ENCODE measurements at regions not wholly inside any gene's neighbourhood (a gene's known extent, or its start where the extent isn't known, plus 50 kb on each side); places are given as distances from the start of the nearest gene placed in this dataset.

GRCh38 chr20:24751551-24751950 lies 197.5 kb upstream of the CST7 start:
- H3K9ac ChIP-seq (ENCODE audit: low read depth, low read length), result no peak overlapping the region
- no peak overlapping the region for H3K4me2 ChIP-seq (ENCODE audit: low read length)
- H3K4me1 ChIP-seq (ENCODE audit: control insufficient read depth, insufficient read depth, low read length), result no peaks in the 10 kb centered on the region
- H3K9me3 ChIP-seq (replicated peaks; ENCODE audit: low read length), result no peaks in the 10 kb centered on the region
- H3K36me3 ChIP-seq (ENCODE audit: insufficient read depth, low read length), result no peaks in the 10 kb centered on the region
- no peak overlapping the region for H3K4me3 ChIP-seq (ENCODE audit: low read length)
- H3K27me3 ChIP-seq (ENCODE audit: control insufficient read depth, insufficient read depth, low read length), result peaks cover 14% of the 10 kb centered on the region

GRCh38 chr20:24752612-24753011 lies 196.5 kb upstream of the CST7 start:
- no peaks in the 10 kb centered on the region for H3K4me1 ChIP-seq (ENCODE audit: control insufficient read depth, insufficient read depth, low read length)
- H3K27me3 ChIP-seq (ENCODE audit: control insufficient read depth, insufficient read depth, low read length), result peaks cover 17% of the 10 kb centered on the region
- no peaks in the 10 kb centered on the region for H3K9me3 ChIP-seq (replicated peaks; ENCODE audit: low read length)
- no peaks in the 10 kb centered on the region for H3K36me3 ChIP-seq (ENCODE audit: insufficient read depth, low read length)
- no peak overlapping the region for H3K9ac ChIP-seq (ENCODE audit: low read depth, low read length)
- H3K4me2 ChIP-seq (ENCODE audit: low read length), result no peak overlapping the region
- H3K4me3 ChIP-seq (ENCODE audit: low read length), result no peak overlapping the region

GRCh38 chr20:24753130-24753529 lies 195.9 kb upstream of the CST7 start:
- Histone ChIP-seq H3K4me1 (ENCODE audit: control insufficient read depth, insufficient read depth, low read length) (no peaks in the 10 kb centered on the region), H3K27me3 (ENCODE audit: control insufficient read depth, insufficient read depth, low read length) (peaks cover 17% of the 10 kb centered on the region), H3K36me3 (ENCODE audit: insufficient read depth, low read length) (no peaks in the 10 kb centered on the region), H3K9me3 (replicated peaks; ENCODE audit: low read length) (no peaks in the 10 kb centered on the region), H3K4me2 (ENCODE audit: low read length) (no peak overlapping the region), H3K9ac (ENCODE audit: low read depth, low read length) (no peak overlapping the region), H3K4me3 (ENCODE audit: low read length) (no peak overlapping the region)

- no peaks in the 10 kb centered on the region for H3K36me3 ChIP-seq (ENCODE audit: insufficient read depth, low read length)
- no peak overlapping the region for H3K4me3 ChIP-seq (ENCODE audit: low read length)
- H3K4me1 ChIP-seq (ENCODE audit: control insufficient read depth, insufficient read depth, low read length), result no peaks in the 10 kb centered on the region
- peaks cover 19% of the 10 kb centered on the region for H3K27me3 ChIP-seq (ENCODE audit: control insufficient read depth, insufficient read depth, low read length)
- H3K9me3 ChIP-seq (replicated peaks; ENCODE audit: low read length), result no peaks in the 10 kb centered on the region
- no peak overlapping the region for H3K4me2 ChIP-seq (ENCODE audit: low read length)
- no peak overlapping the region for H3K9ac ChIP-seq (ENCODE audit: low read depth, low read length)
These were observed 194.4 kb upstream of the CST7 start for GRCh38 chr20:24754691-24755090.

- Histone ChIP-seq H3K4me2 (ENCODE audit: low read length) (no peak overlapping the region), H3K4me1 (ENCODE audit: control insufficient read depth, insufficient read depth, low read length) (no peaks in the 10 kb centered on the region), H3K4me3 (ENCODE audit: low read length) (no peak overlapping the region), H3K27me3 (ENCODE audit: control insufficient read depth, insufficient read depth, low read length) (peaks cover 19% of the 10 kb centered on the region), H3K9me3 (replicated peaks; ENCODE audit: low read length) (no peaks in the 10 kb centered on the region), H3K9ac (ENCODE audit: low read depth, low read length) (no peak overlapping the region), H3K36me3 (ENCODE audit: insufficient read depth, low read length) (no peaks in the 10 kb centered on the region)
These were observed 193.6 kb upstream of the CST7 start for GRCh38 chr20:24755411-24755922.

- Histone ChIP-seq H3K4me2 (ENCODE audit: low read length) (no peak overlapping the region), H3K9me3 (replicated peaks; ENCODE audit: low read length) (no peaks in the 10 kb centered on the region), H3K4me1 (ENCODE audit: control insufficient read depth, insufficient read depth, low read length) (no peaks in the 10 kb centered on the region), H3K9ac (ENCODE audit: low read depth, low read length) (no peak overlapping the region), H3K27me3 (ENCODE audit: control insufficient read depth, insufficient read depth, low read length) (peaks cover 19% of the 10 kb centered on the region), H3K36me3 (ENCODE audit: insufficient read depth, low read length) (no peaks in the 10 kb centered on the region), H3K4me3 (ENCODE audit: low read length) (no peak overlapping the region)
These were observed 192.6 kb upstream of the CST7 start for GRCh38 chr20:24756292-24757025.

GRCh38 chr20:24761220-24762065 lies 187.6 kb upstream of the CST7 start:
- H3K4me1 ChIP-seq (ENCODE audit: control insufficient read depth, insufficient read depth, low read length), result no peaks in the 10 kb centered on the region
- H3K4me2 ChIP-seq (ENCODE audit: low read length), result no peak overlapping the region
- no peak overlapping the region for H3K9ac ChIP-seq (ENCODE audit: low read depth, low read length)
- H3K4me3 ChIP-seq (ENCODE audit: low read length), result no peak overlapping the region
- peaks cover 18% of the 10 kb centered on the region for H3K27me3 ChIP-seq (ENCODE audit: control insufficient read depth, insufficient read depth, low read length)
- no peaks in the 10 kb centered on the region for H3K36me3 ChIP-seq (ENCODE audit: insufficient read depth, low read length)
- H3K9me3 ChIP-seq (replicated peaks; ENCODE audit: low read length), result no peaks in the 10 kb centered on the region

- Histone ChIP-seq H3K4me3 (ENCODE audit: low read length) (no peak overlapping the region), H3K9me3 (replicated peaks; ENCODE audit: low read length) (no peaks in the 10 kb centered on the region)
These were observed 186.7 kb upstream of the CST7 start for GRCh38 chr20:24762371-24762770.

GRCh38 chr20:24762791-24763350 lies 186.2 kb upstream of the CST7 start:
- no peaks in the 10 kb centered on the region for H3K9me3 ChIP-seq (replicated peaks; ENCODE audit: low read length)
- no peak overlapping the region for H3K4me3 ChIP-seq (ENCODE audit: low read length)
- H3K27me3 ChIP-seq (ENCODE audit: control insufficient read depth, insufficient read depth, low read length), result peaks cover 14% of the 10 kb centered on the region
- H3K9ac ChIP-seq (ENCODE audit: low read depth, low read length), result no peak overlapping the region
- H3K36me3 ChIP-seq (ENCODE audit: insufficient read depth, low read length), result no peaks in the 10 kb centered on the region
- H3K4me1 ChIP-seq (ENCODE audit: control insufficient read depth, insufficient read depth, low read length), result no peaks in the 10 kb centered on the region
- no peak overlapping the region for H3K4me2 ChIP-seq (ENCODE audit: low read length)

More at GRCh38 chr20:24762371-24762770, 186.7 kb upstream of the CST7 start:
- no peak overlapping the region for H3K4me2 ChIP-seq (ENCODE audit: low read length)
- H3K4me1 ChIP-seq (ENCODE audit: control insufficient read depth, insufficient read depth, low read length), result no peaks in the 10 kb centered on the region
- no peaks in the 10 kb centered on the region for H3K36me3 ChIP-seq (ENCODE audit: insufficient read depth, low read length)
- H3K9ac ChIP-seq (ENCODE audit: low read depth, low read length), result no peak overlapping the region
- H3K27me3 ChIP-seq (ENCODE audit: control insufficient read depth, insufficient read depth, low read length), result peaks cover 14% of the 10 kb centered on the region

- no peaks in the 10 kb centered on the region for H3K9me3 ChIP-seq (replicated peaks; ENCODE audit: low read length)
- H3K36me3 ChIP-seq (ENCODE audit: insufficient read depth, low read length), result no peaks in the 10 kb centered on the region
- H3K4me1 ChIP-seq (ENCODE audit: control insufficient read depth, insufficient read depth, low read length), result no peaks in the 10 kb centered on the region
- H3K4me3 ChIP-seq (ENCODE audit: low read length), result no peak overlapping the region
- H3K27me3 ChIP-seq (ENCODE audit: control insufficient read depth, insufficient read depth, low read length), result peaks cover 14% of the 10 kb centered on the region
- H3K9ac ChIP-seq (ENCODE audit: low read depth, low read length), result no peak overlapping the region
- H3K4me2 ChIP-seq (ENCODE audit: low read length), result no peak overlapping the region
These were observed 185.6 kb upstream of the CST7 start for GRCh38 chr20:24763386-24764026.

All from skeletal muscle satellite cell (primary cell).